Left lung (tissue), 4 donors: ENCODE measurements at regions not wholly inside any gene's neighbourhood (a gene's known extent, or its start where the extent isn't known, plus 50 kb on each side); places are given as distances from the start of the nearest gene placed in this dataset.

Experiments
- ATAC-seq: fragments of 200-7000 bp; cut with Tn5 transposase; one replicate; pipeline ENCODE4 v1.9.1; 2020; ENCODE audit warnings: moderate library complexity
- DNase-seq, 4 donors: peaks; one replicate each; pipeline ENCODE4 v3.0.0-alpha.2; 2013 to 2020
- H3K27ac ChIP-seq, 2 donors: fragments of 200-600 bp; sonication (generic) in 1 of 2; one replicate each; pipeline versions ENCODE4 v1.5.0 to v1.8.0; 2020 to 2021
- H3K27me3 ChIP-seq, 2 donors: fragments of 200-600 bp; sonication (generic) in 1 of 2; one replicate each; pipeline versions ENCODE4 v1.5.0 to v1.8.0; 2020 to 2021
- H3K36me3 ChIP-seq, 2 donors: fragments of 200-600 bp; sonication (generic) in 1 of 2; one replicate each; pipeline versions ENCODE4 v1.5.0 to v1.8.0; 2020 to 2021
- H3K4me1 ChIP-seq, 2 donors: fragments of 200-600 bp; one replicate each; pipeline ENCODE4 v1.8.0; 2021
- H3K4me3 ChIP-seq, 2 donors: fragments of 200-600 bp; sonication (generic) in 1 of 2; one replicate each; pipeline versions ENCODE4 v1.5.0 to v1.8.0; 2020 to 2021; ENCODE audit warnings: mild to moderate bottlenecking in 1 of 2
- H3K9me3 ChIP-seq, 2 donors: fragments of 200-600 bp; sonication (generic) in 1 of 2; one replicate each; pipeline versions ENCODE4 v1.5.0 to v1.8.0; 2020 to 2021
- intact Hi-C, 2 donors: fragments of 100-400 bp; cut with DNase I; formaldehyde crosslinking; loops; one replicate each; pipeline versions ENCODE4 v1.11.2 to v1.14.2; 2022
- TF ChIP-seq, protein P1 (sequence below), 2 donors: fragments of 200-600 bp; sonication (generic) in 1 of 2; IDR thresholded peaks; one replicate each; pipeline versions ENCODE4 v1.5.0 to v1.8.0; 2021; ENCODE audit warnings: antibody characterized with exemption in 2 of 2
- donor health status: DM: no; HTN: yes; CAD: no.
- donor health status: DM: no; HTN: no; CAD: no.

DNA sequence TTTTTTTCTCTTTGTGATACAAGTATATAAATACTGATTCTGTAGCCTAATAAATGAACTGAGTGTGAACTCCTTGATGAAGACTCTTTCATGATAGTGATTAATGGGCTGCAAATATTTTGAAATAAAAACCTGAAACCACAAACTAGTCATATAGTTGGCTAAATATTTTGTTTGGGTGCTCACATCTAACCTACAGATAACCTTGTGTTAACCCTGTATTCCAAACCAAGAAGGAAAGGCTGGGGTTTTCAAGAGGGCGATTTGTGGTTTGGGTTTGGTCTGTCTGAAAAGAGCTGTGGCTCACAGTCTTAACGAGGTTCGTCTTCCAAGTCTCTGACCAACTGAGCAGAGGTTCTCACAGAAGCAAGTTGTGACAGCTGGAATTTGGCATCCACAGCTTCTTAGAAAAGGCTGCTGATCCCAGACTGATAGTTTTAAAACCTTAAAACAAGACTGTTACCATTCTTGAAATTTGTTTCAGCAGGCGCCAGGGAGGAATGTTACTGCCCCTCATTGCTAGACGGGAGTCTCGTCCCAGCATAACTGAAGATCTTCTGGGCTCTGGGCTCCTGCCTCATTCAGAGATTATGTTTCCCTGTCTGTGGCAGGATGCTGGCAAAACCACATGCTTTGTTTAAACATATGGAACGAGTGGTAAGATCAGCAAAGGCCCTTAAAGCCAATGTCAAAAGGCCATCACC, 736.4 kb upstream of the MARCKS start:
- TF ChIP-seq, protein P1, sequence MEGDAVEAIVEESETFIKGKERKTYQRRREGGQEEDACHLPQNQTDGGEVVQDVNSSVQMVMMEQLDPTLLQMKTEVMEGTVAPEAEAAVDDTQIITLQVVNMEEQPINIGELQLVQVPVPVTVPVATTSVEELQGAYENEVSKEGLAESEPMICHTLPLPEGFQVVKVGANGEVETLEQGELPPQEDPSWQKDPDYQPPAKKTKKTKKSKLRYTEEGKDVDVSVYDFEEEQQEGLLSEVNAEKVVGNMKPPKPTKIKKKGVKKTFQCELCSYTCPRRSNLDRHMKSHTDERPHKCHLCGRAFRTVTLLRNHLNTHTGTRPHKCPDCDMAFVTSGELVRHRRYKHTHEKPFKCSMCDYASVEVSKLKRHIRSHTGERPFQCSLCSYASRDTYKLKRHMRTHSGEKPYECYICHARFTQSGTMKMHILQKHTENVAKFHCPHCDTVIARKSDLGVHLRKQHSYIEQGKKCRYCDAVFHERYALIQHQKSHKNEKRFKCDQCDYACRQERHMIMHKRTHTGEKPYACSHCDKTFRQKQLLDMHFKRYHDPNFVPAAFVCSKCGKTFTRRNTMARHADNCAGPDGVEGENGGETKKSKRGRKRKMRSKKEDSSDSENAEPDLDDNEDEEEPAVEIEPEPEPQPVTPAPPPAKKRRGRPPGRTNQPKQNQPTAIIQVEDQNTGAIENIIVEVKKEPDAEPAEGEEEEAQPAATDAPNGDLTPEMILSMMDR (IDR thresholded peaks at IDR 0.05), result no peak
- no peak overlapping the region for H3K27ac ChIP-seq
- H3K4me3 ChIP-seq, result no peak overlapping the region
- peaks cover 0 to 4% of the 10 kb centered on the region in 2 donors for H3K9me3 ChIP-seq
- no peaks in the 10 kb centered on the region for H3K36me3 ChIP-seq
- H3K27me3 ChIP-seq, result no peaks in the 10 kb centered on the region
- ATAC-seq (peak; percentile 87), DNase-seq (peak in 3 of 4 donors; percentile 30 to 55 (median 32))
- intact Hi-C loops, result no loop called here
- peaks cover 0 to 5% of the 10 kb centered on the region in 2 donors for H3K4me1 ChIP-seq

DNA sequence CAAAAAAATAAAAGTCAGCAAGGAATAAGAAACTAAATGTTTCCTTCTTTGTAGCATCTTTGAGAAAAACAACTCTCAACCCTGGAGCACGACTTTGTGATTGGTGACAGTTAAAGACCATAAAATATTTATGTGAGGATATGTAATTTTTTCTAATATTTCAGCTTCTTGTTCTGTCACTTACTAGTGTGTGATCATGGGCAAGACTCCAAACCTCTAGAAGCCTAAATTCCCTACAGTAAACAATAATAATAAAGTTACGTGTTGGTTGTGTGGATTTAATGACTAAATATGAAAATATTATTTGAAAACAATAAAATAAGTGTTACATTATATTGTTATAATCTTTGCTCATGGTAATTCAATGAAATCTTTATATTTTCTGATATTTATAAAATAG, 735.6 kb upstream of the MARCKS start:
- intact Hi-C loops, result no loop called here

DNA sequence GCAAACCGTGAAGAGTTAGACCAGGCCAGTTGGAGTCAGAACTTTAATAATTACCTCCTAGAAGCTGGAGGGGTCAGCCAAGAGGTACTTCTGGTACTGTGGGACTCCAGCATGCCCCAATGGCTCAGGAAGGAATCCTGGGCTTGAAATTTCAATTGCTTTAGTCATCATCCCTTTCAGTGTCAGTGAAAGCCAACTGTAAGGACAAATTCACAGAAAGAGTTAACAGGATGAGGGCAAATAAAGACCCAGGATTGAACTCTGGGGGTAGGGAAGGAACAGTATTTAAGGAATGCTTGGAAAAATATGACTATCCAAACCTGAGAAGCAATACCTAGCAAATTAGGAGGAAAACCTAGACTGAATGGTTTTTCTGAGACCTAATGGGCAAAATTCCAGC, 735.1 kb upstream of the MARCKS start:
- peak; percentile 22 for ATAC-seq
- Histone ChIP-seq H3K27ac (no peak overlapping the region), H3K9me3 (peaks cover 0 to 4% of the 10 kb centered on the region in 2 donors), H3K4me3 (no peak overlapping the region), H3K36me3 (no peaks in the 10 kb centered on the region), H3K4me1 (peaks cover 0 to 5% of the 10 kb centered on the region in 2 donors), H3K27me3 (no peaks in the 10 kb centered on the region)
- no peak for DNase-seq
- TF ChIP-seq, protein P1 (IDR thresholded peaks at IDR 0.05), result no peak
- intact Hi-C loops, result no loop called here

More for the DNA sequence above, 735.6 kb upstream of the MARCKS start:
- no peaks in the 10 kb centered on the region for H3K36me3 ChIP-seq
- H3K27ac ChIP-seq, result no peak overlapping the region
- DNase-seq (no peak), ATAC-seq (no peak)
- TF ChIP-seq, protein P1 (IDR thresholded peaks at IDR 0.05), result no peak
- H3K4me3 ChIP-seq, result no peak overlapping the region
- peaks cover 0 to 5% of the 10 kb centered on the region in 2 donors for H3K4me1 ChIP-seq
- H3K9me3 ChIP-seq, result peaks cover 0 to 4% of the 10 kb centered on the region in 2 donors
- H3K27me3 ChIP-seq, result no peaks in the 10 kb centered on the region

DNA sequence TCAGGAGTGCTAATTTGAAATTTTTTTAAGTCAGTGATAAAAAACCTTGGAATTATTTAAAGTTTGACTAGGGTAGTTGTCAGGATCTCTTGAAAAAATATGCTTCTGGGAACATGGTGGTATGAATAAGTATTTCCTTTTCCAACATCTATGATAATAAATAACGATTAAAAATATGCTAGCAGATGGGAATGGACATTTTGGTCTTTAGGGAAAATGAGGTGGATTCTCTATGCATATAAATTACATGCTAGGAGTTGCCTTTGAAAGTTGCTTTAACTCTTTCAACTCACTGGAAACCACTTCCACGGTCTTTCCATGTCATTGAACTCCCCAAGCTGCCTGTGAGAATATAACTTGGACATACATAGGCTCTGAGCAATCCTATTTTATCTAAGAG, 731.5 kb upstream of the MARCKS start:
- H3K4me1 ChIP-seq, result no peaks in the 10 kb centered on the region
- no peaks in the 10 kb centered on the region for H3K36me3 ChIP-seq
- no peaks in the 10 kb centered on the region for H3K9me3 ChIP-seq
- TF ChIP-seq, protein P1 (IDR thresholded peaks at IDR 0.05), result no peak
- intact Hi-C loops, result no loop called here
- DNase-seq (no peak), ATAC-seq (no peak)
- no peaks in the 10 kb centered on the region for H3K27me3 ChIP-seq
- H3K4me3 ChIP-seq, result no peak overlapping the region
- no peak overlapping the region for H3K27ac ChIP-seq

DNA sequence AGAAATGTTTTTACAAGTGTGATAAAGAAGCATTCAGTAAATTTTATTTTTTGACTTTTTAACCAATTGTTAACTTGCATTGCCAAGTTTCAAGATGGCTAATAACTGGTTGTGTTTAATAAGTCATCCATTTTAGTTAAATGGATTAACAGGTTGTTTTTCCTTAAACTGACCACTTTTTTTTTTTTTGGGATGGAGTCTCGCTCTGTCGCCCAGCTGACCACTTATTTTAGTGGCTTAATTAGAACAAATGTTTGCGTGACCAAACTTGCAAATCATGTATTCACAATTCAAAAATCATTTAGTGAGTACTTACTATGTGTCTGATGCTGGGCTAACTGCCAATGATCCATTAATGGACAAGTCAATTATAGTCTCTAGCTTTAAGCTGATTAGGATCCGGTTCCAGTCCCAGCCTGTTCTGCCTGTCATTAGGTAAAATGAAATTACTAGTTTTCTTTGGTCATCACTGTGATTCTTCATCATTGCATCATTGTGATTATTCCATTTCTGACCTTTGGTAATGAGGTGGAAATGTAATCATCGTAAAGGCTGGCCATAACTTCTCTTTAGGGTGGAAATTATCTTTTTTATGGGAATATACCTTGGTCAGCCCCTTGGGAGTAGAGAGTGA, 729.2 kb upstream of the MARCKS start:
- Histone ChIP-seq H3K27me3 (no peaks in the 10 kb centered on the region), H3K27ac (no peak overlapping the region), H3K9me3 (no peaks in the 10 kb centered on the region), H3K4me3 (no peak overlapping the region), H3K36me3 (no peaks in the 10 kb centered on the region), H3K4me1 (no peaks in the 10 kb centered on the region)
- TF ChIP-seq, protein P1 (IDR thresholded peaks at IDR 0.05), result no peak
- intact Hi-C loops, result no loop called here
- DNase-seq (no peak), ATAC-seq (no peak)
